Fibroblast of the aortic adventitia (primary cell): ENCODE measurements at regions not wholly inside any gene's neighbourhood (a gene's known extent, or its start where the extent isn't known, plus 50 kb on each side); places are given as distances from the start of the nearest gene placed in this dataset.

Experiments used
- DNase-seq: peaks from one replicate; pipeline ENCODE4 v3.0.0-alpha.2; 2010; ENCODE audit warnings: low read depth
- H3K4me3 ChIP-seq: 2 replicates; pipeline ENCODE4 v1.5.1; 2011; ENCODE audit warnings: low read depth, mild to moderate bottlenecking, control low read depth, low read length, moderate library complexity
- CTCF ChIP-seq: IDR thresholded peaks from 2 replicates; pipeline ENCODE4 v1.5.1; 2011; ENCODE audit warnings: mild to moderate bottlenecking, low read length, control low read depth, inconsistent platforms; ENCODE audit not compliant: insufficient read depth

GRCh38 chr16:73473713-73474112 lies 425.8 kb upstream of the ZFHX3 start:
- no peak for TF ChIP-seq CTCF
- H3K4me3 ChIP-seq: no peak overlapping the region
- DNase-seq: no peak

GRCh38 chr16:73464834-73465233 lies 416.9 kb upstream of the ZFHX3 start:
- no peak for DNase-seq
- no peak overlapping the region for H3K4me3 ChIP-seq
- no peak for TF ChIP-seq CTCF

GRCh38 chr16:73459586-73459985 lies 411.7 kb upstream of the ZFHX3 start:
- TF ChIP-seq CTCF: no peak
- no peak overlapping the region for H3K4me3 ChIP-seq
- DNase-seq: no peak

GRCh38 chr16:73457851-73458250 lies 409.9 kb upstream of the ZFHX3 start:
- TF ChIP-seq CTCF: no peak
- DNase-seq: no peak
- no peak overlapping the region for H3K4me3 ChIP-seq

- TF ChIP-seq CTCF: no peak
- no peak for DNase-seq
- no peak overlapping the region for H3K4me3 ChIP-seq
These were observed 401.0 kb upstream of the ZFHX3 start for GRCh38 chr16:73448970-73449369.

GRCh38 chr16:73447846-73448245 lies 399.9 kb upstream of the ZFHX3 start:
- no peak for DNase-seq
- H3K4me3 ChIP-seq: no peak overlapping the region
- no peak for TF ChIP-seq CTCF

- no peak for TF ChIP-seq CTCF
- no peak overlapping the region for H3K4me3 ChIP-seq
- no peak for DNase-seq
These were observed 386.7 kb upstream of the ZFHX3 start for GRCh38 chr16:73434621-73435020.
